GM21515 (cell line): ENCODE measurements at regions not wholly inside any gene's neighbourhood (a gene's known extent, or its start where the extent isn't known, plus 50 kb on each side); places are given as distances from the start of the nearest gene placed in this dataset.

Source experiments
- ATAC-seq: cut with Tn5 transposase; IDR thresholded peaks from one replicate; pipeline ENCODE4 v1.9.1; 2021; ENCODE audit not compliant: unreplicated experiment

GRCh38 chr6:148186916-148187315 is 155.7 kb upstream of the SASH1 start:
- no peak for ATAC-seq

DNA sequence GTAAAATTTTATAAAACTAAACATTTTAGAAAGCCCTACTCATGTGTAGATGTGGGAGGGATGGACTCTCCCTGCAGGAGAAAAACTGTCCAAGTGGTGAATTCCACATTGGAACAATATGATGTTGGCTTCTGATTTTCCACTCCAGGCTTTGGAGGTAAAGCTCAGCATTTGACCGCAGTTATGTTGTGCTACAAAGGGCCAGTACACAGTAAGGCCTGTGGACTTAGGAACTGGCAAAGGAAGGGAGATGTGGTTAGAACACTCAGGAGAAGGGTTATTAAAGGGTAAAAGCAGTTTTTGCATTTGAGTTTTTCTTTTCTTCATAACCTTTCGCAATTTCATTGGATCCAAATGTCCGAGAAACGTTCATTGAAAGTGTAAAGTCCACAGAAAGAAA is 150.3 kb upstream of the SASH1 start:
- no peak for ATAC-seq

- no peak for ATAC-seq
These were observed 149.5 kb upstream of the SASH1 start for GRCh38 chr6:148193063-148193680.

- no peak for ATAC-seq
These were observed 147.1 kb upstream of the SASH1 start for GRCh38 chr6:148195511-148195910.

- ATAC-seq = no peak
These were observed 143.1 kb upstream of the SASH1 start for GRCh38 chr6:148199584-148199983.

GRCh38 chr6:148200293-148200692 is 142.3 kb upstream of the SASH1 start:
- no peak for ATAC-seq

DNA sequence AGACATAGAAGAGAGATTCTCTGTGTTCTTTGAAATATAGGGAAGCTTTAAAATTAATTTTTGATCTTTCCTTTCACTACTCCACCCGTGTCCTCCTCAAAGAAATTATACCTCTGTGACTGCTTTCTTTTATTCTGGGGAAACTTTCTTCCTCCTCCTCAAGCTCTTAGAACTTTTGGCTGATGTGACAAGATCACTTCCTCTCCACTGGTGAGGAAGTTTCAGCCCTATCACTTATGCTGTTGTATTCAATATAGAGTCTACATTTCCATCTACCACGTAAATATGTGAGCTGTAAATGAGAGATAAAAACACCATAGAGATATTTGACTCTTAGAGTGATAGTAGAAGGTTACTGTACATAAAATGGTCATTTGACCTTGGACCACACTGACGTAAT is 141.9 kb upstream of the SASH1 start:
- no peak for ATAC-seq

GRCh38 chr6:148203281-148203925 is 139.2 kb upstream of the SASH1 start:
- ATAC-seq = no peak

DNA sequence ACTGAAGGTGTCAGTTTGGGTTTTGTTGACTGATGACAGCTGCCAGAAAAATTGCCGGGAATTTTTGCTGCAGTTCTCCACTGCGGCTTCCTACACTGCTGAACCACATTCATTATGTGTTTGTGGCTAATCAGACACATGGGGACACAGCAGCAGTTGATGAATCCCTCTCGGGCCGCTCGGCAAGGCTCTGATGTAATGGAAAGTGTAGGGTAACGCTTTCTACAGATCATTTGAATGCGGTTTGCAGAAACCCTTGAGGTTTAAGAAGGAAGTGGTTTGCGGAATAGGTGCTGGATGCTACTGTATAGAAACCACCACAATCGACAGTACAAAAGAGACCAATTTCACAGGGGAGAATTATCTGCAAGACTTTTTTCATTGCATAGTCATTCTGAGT is 138.7 kb upstream of the SASH1 start:
- ATAC-seq = peak; percentile 99

GRCh38 chr6:148208298-148208697 is 134.3 kb upstream of the SASH1 start:
- ATAC-seq = no peak

DNA sequence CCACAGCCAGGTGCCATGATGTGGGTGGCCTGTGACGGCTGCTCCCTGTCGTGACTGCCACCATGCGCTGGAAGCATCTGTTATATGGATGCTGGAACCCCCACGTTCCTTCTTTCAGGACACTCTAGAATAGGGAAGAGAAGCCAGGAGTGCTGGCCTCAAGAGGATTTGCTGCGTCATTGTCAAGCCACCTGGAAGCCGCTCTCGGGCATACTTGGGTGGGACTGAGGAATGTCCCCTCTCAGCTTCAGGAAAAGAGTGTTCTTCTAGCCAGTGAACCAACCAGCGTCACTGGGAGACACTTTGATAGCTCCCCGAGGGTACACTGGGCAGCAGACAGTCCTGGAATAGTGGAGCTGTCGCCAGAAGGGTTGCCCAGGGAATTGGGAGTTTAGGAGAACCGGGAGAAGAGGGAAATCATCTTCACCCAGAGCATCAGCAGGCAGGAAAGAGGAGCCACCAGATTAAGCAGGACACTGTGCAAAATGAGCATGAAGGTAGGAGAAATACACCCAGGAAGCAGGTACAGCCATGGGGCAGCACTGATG is 130.8 kb upstream of the SASH1 start:
- ATAC-seq = no peak

DNA sequence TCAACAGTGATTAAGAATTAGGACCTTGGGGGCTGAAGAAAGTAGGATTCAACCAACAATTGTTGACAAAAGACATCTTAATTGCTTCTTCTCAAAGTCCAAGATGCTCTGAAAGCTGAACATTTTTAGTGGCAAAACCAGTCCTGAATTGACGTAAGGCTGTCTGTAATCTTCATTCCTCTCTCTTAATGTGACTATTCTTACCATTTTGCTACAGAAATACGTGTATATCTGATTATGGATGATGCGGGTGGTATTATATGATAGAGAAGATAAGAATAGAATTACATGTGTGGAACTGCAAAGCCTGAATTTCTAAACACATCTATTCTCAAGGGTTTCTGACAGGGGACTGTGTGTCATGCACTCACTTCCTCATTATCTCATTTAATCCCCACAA is 130.3 kb upstream of the SASH1 start:
- ATAC-seq = no peak

DNA sequence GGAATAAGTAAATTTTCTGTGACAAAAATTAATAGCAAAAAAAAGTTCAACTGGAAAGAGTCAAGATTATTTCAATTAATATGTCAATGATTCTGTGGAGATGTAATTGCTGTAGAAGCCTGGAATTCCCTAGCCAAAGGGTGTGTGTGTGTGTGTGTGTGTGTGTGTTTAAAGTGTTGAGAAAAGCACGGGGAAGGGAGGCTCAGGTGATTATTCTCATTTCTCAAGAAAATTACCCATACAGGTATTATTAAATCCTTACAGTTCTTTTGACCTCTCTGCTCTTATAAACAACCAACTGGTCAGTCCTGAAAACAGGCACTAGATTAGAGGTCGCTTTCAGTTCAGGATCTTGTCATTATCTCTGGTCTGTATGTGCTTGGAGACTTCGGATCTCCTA is 129.3 kb upstream of the SASH1 start:
- ATAC-seq = no peak

GRCh38 chr6:148214667-148215066 is 128.0 kb upstream of the SASH1 start:
- no peak for ATAC-seq

DNA sequence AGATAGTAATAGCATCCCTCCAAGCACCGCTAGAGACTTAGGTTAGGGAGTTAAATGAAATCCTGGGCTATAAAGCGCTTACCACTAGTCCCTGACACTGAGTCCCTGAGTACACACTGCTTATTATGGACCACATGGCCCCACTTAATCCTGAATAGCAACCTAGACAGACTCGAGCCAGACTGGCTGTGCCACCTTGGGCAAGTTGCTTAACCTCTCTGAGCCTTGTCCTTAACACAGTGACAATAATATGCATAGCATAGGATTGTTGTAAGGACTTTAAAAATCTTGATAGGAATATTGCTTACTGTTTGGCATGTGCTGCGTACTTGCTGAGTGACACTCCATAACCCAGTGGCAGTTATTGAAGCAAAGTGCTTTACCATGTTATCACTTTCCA is 125.6 kb upstream of the SASH1 start:
- no peak for ATAC-seq

DNA sequence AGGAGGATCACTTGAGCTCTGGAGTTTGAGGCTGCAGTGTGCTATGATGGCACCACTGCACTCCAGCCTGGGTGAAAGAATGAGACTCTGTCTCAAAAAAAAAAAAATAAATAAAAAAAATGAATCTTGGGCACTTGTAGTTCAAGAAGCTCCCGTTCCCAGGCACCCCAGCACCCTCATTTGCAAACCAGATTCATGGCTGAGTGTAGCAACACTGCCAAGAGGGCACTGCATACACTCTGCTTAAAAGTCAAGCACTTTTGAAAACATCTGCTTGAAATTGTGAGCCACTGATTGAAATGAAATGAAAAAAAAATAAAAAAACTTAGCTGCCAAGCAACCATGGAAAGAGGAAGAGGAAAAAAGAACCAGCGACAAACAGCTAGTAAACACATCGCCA is 124.7 kb upstream of the SASH1 start:
- ATAC-seq = no peak

- ATAC-seq = no peak
These were observed 123.9 kb upstream of the SASH1 start for GRCh38 chr6:148218542-148219258.

DNA sequence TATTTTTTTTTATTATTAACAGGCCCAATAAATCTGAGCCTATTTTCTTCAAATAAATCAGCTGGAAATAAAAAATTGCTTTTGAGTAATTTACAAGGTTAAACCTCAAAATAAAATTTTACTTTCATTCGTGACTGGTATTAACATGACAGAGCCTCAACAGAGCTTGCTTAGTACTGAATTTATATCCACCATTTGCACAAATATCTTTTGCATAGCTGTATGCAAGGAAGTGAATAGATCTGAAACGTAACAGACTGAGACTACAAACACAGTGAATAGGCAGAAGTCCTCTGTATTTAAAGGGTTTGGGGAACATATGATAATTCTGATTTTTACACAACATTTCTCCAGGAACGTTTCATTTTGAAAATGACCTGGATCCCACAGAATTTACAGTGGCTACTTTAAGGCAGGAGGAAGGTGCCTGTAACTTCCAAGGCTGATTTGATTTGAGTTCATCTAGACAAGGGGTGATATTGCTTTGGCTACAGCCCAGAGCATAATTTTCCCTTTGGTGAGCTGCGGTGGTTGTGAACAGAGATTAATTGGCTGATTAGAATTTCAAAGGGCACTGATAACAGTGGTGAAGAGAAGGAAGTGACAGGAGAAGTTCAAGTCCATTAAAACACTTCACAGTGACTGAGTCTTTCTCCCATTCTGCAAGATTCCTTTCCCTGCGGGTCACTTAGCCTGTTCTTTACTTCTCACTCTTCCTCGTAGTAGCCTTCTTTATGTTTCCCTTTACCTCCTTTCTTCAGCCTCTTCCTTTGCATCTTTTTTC is 121.2 kb upstream of the SASH1 start:
- no peak for ATAC-seq

DNA sequence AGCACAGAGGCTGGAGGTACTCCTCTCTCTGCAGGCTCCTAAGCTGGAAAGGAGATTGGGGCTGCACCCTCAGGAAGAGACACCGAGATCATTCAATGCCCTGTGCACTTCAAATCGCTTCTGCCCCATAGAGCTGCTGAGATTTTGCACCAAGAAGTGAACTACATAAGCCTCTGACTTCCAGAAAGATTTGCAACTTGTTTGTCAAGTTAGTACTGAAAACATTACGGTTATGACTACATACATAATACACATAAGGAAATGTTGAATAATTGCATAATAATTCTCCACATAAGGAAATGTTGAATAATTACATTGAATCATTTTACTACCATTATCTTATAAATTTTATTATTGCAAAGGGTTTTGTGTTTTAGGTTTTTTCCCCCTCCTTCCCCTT is 120.3 kb upstream of the SASH1 start:
- ATAC-seq = no peak

DNA sequence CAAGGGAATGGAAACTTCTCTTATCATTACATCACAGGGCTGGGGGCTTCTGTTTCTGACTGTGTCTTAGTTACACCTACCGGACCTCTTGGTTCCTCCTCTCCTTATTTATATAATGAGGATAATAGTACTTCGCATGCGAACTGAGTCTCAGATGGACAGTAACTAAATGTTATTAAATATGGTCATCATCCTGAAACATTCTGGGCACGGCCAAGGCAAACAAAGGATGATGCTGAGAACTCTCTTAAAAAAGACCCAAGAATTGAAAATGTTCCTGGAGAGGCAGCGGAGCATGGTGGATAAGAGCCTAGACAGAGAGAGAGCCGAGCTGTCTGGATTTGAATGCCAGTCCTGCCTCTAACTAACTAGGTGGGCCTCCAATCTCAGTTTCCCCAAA is 119.8 kb upstream of the SASH1 start:
- ATAC-seq = no peak

- ATAC-seq = no peak
These were observed 119.2 kb upstream of the SASH1 start for GRCh38 chr6:148223424-148223842.
